MCF 10A (cell line): ENCODE measurements at regions not wholly inside any gene's neighbourhood (a gene's known extent, or its start where the extent isn't known, plus 50 kb on each side); places are given as distances from the start of the nearest gene placed in this dataset.

Source experiments
- BruUV-seq: library from RNA; stranded (reverse); fragments of 400-500 nt; replicated peaks from 2 replicates; lab custom pipeline; 2021; lab: Mats Ljungman, UMichigan
- CTCF ChIA-PET: fragments of 300-600 bp; sonication (Branson Sonifier 250); formaldehyde crosslinking; extraction: SDS; loops from one replicate; lab custom pipeline; 2021; ENCODE audit warnings: antibody characterized with exemption, inconsistent platforms; lab: Yijun Ruan, JAX
- POLR2A ChIA-PET: fragments of 300-600, 350-650 bp; sonication (Branson Sonifier 250); formaldehyde crosslinking; extraction: SDS; loops from one replicate; lab custom pipeline; 2020; ENCODE audit warnings: antibody characterized with exemption, inconsistent platforms; lab: Yijun Ruan, JAX
- DNase-seq: peaks from one replicate; pipeline ENCODE4 v3.0.0-alpha.2; 2018; ENCODE audit not compliant: unreplicated experiment
- H3K27ac Mint-ChIP-seq: one replicate; pipeline ENCODE4 v1.8.0; 2022; ENCODE audit warnings: mild to moderate bottlenecking, low read depth, mixed read lengths; ENCODE audit not compliant: unreplicated experiment
- H3K27me3 Mint-ChIP-seq: one replicate; pipeline ENCODE4 v1.8.0; 2022; ENCODE audit warnings: mixed read lengths; ENCODE audit not compliant: insufficient read depth, unreplicated experiment
- H3K36me3 Mint-ChIP-seq: one replicate; pipeline ENCODE4 v1.8.0; 2022; ENCODE audit warnings: mild to moderate bottlenecking, moderate library complexity, mixed read lengths; ENCODE audit not compliant: insufficient read depth, unreplicated experiment
- H3K4me1 Mint-ChIP-seq: one replicate; pipeline ENCODE4 v1.8.0; 2022; ENCODE audit warnings: mixed read lengths; ENCODE audit not compliant: insufficient read depth, unreplicated experiment
- H3K4me3 Mint-ChIP-seq: one replicate; pipeline ENCODE4 v1.8.0; 2022; ENCODE audit warnings: mild to moderate bottlenecking, moderate library complexity, mixed read lengths; ENCODE audit not compliant: unreplicated experiment
- H3K9me3 Mint-ChIP-seq: one replicate; pipeline ENCODE4 v1.8.0; 2022; ENCODE audit warnings: mixed read lengths; ENCODE audit not compliant: unreplicated experiment
- CTCF ChIP-seq: fragments of 200-600 bp; IDR thresholded peaks from one replicate; pipeline ENCODE4 v1.8.0; 2022; ENCODE audit warnings: antibody characterized with exemption, mild to moderate bottlenecking; ENCODE audit not compliant: unreplicated experiment
- intact Hi-C: fragments of 100-400 bp; cut with micrococcal nuclease; formaldehyde crosslinking; loops from 2 replicates; pipeline ENCODE4 v1.14.1; 2022

GRCh38 chr20:11822540-11822794 is 95.2 kb upstream of the BTBD3 start:
- TF ChIP-seq CTCF, result no peak
- no peaks in the 10 kb centered on the region for H3K9me3 Mint-ChIP-seq
- H3K4me3 Mint-ChIP-seq, result no peak overlapping the region
- BruUV-seq, result no TSS peak
- intact Hi-C loops, result no loop called here
- no peaks in the 10 kb centered on the region for H3K4me1 Mint-ChIP-seq
- H3K36me3 Mint-ChIP-seq, result no peaks in the 10 kb centered on the region
- CTCF ChIA-PET, result interaction anchor here (0.5 to 1.6 kb wide), 3 partner anchors 24 to 144 kb away, joined by 3 to 4 read pairs (median 4); no protein-coding TSS in a partner anchor
- DNase-seq, result no peak
- POLR2A ChIA-PET, result interaction anchor here (1.6 kb wide), 1 partner anchor 15 kb away, joined by 9 read pairs; no protein-coding TSS in a partner anchor
- no peaks in the 10 kb centered on the region for H3K27me3 Mint-ChIP-seq
- H3K27ac Mint-ChIP-seq, result no peak overlapping the region

GRCh38 chr20:11826334-11826733 is 91.4 kb upstream of the BTBD3 start:
- Mint-ChIP-seq H3K27me3 (no peaks in the 10 kb centered on the region), H3K4me1 (no peaks in the 10 kb centered on the region), H3K4me3 (no peak overlapping the region), H3K9me3 (no peaks in the 10 kb centered on the region), H3K27ac (no peak overlapping the region), H3K36me3 (no peaks in the 10 kb centered on the region)
- DNase-seq, result no peak
- TF ChIP-seq CTCF, result no peak
- CTCF ChIA-PET, result interaction anchor here (0.7 to 0.8 kb wide), 2 partner anchors 724 to 1775 kb away, joined by 3 read pairs; no protein-coding TSS in a partner anchor
- no TSS peak for BruUV-seq
- intact Hi-C loops, result no loop called here
- POLR2A ChIA-PET, result no interaction called here

DNA sequence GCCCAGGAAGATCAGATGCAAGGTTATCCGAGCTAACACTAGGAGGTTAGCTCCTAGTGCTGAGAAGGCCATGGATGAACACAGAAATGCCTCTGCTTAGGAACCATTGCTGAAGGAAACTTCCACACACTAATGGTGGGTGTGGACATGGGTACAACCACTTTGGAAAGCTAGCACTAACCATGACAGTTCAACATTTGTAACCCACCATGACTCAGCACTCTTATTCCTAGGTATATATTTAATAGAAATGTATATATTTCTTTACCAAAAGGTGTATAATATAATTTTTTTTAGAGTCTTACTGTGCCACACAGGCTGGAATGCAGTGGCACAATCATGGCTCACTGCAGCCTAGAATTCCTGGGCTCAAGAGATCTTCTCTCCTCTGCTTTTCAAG is 85.3 kb upstream of the BTBD3 start:
- BruUV-seq, result no TSS peak
- DNase-seq, result no peak
- no peak overlapping the region for H3K27ac Mint-ChIP-seq
- H3K4me1 Mint-ChIP-seq, result no peaks in the 10 kb centered on the region
- H3K36me3 Mint-ChIP-seq, result no peaks in the 10 kb centered on the region
- POLR2A ChIA-PET, result interaction anchor here (0.9 kb wide), 1 partner anchor 9 kb away, joined by 4 read pairs; no protein-coding TSS in a partner anchor
- no peaks in the 10 kb centered on the region for H3K9me3 Mint-ChIP-seq
- TF ChIP-seq CTCF, result no peak
- CTCF ChIA-PET, result no interaction called here
- no peaks in the 10 kb centered on the region for H3K27me3 Mint-ChIP-seq
- H3K4me3 Mint-ChIP-seq, result no peak overlapping the region
- intact Hi-C loops, result no loop called here

- no peaks in the 10 kb centered on the region for H3K9me3 Mint-ChIP-seq
- no peaks in the 10 kb centered on the region for H3K27me3 Mint-ChIP-seq
- H3K4me1 Mint-ChIP-seq, result no peaks in the 10 kb centered on the region
- no peak overlapping the region for H3K4me3 Mint-ChIP-seq
- DNase-seq, result no peak
- intact Hi-C loops, result no loop called here
- BruUV-seq, result no TSS peak
- H3K36me3 Mint-ChIP-seq, result no peaks in the 10 kb centered on the region
- POLR2A ChIA-PET, result no interaction called here
- CTCF ChIA-PET, result no interaction called here
- no peak for TF ChIP-seq CTCF
- no peak overlapping the region for H3K27ac Mint-ChIP-seq
Observed at GRCh38 chr20:11832851-11833250, 84.8 kb upstream of the BTBD3 start.
